HFFc6 (cell line): ENCODE measurements at regions not wholly inside any gene's neighbourhood (a gene's known extent, or its start where the extent isn't known, plus 50 kb on each side); places are given as distances from the start of the nearest gene placed in this dataset.
A peak's percentile ranks its signal among the peaks of the same experiment; 100 is the strongest.

Source experiments
- DNase-seq: peaks from one replicate; pipeline ENCODE4 v3.0.0-alpha.2; 2018
- H3K27ac Mint-ChIP-seq: 2 replicates; pipeline ENCODE4 v1.8.0; 2020; ENCODE audit warnings: mild to moderate bottlenecking, mixed read lengths
- H3K27me3 Mint-ChIP-seq: 2 replicates; pipeline ENCODE4 v1.8.0; 2021; ENCODE audit warnings: mild to moderate bottlenecking, moderate library complexity, mixed read lengths; ENCODE audit not compliant: insufficient read depth
- H3K36me3 Mint-ChIP-seq: 2 replicates; pipeline ENCODE4 v1.8.0; 2021; ENCODE audit warnings: low read depth, mixed read lengths
- H3K4me1 Mint-ChIP-seq: 2 replicates; pipeline ENCODE4 v1.8.0; 2020; ENCODE audit warnings: low read depth, mixed read lengths
- H3K4me3 Mint-ChIP-seq: 2 replicates; pipeline ENCODE4 v1.8.0; 2020; ENCODE audit warnings: mild to moderate bottlenecking, moderate library complexity, mixed read lengths
- H3K9me3 Mint-ChIP-seq: 2 replicates; pipeline ENCODE4 v1.8.0; 2020; ENCODE audit warnings: mild to moderate bottlenecking, mixed read lengths
- TF ChIP-seq, protein P1 (sequence below): fragments of 200-600 bp; sonication (generic); IDR thresholded peaks from 2 replicates; pipeline ENCODE4 v1.5.0; 2021; ENCODE audit warnings: antibody characterized with exemption, mild to moderate bottlenecking

DNA sequence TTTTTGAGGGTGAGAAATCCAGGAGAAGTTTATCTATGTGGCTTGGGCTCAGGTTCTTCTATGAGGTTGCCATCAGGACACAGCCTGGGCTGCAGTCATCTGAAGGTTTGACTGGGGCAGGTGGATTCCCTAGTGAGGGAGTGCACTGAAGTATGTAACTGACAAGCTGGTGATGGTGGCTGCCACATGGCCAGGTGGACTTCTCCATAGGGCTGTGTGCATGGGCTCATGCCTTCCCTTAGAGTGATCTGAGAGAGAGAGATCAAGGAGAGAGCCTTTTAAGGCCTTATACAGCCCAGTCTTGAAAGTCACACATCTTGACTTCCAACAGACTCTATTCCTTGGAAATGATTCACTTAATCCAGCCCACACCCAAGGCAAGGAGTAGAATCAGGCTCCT lies 266.6 kb upstream of the PITRM1 start:
- no peak for DNase-seq
- Mint-ChIP-seq H3K27ac (no peak overlapping the region), H3K36me3 (no peaks in the 10 kb centered on the region), H3K9me3 (no peaks in the 10 kb centered on the region), H3K4me1 (peaks cover 28% of the 10 kb centered on the region), H3K4me3 (no peak overlapping the region), H3K27me3 (no peaks in the 10 kb centered on the region; the same call in 1 of the 2 replicates)
- TF ChIP-seq, protein P1, sequence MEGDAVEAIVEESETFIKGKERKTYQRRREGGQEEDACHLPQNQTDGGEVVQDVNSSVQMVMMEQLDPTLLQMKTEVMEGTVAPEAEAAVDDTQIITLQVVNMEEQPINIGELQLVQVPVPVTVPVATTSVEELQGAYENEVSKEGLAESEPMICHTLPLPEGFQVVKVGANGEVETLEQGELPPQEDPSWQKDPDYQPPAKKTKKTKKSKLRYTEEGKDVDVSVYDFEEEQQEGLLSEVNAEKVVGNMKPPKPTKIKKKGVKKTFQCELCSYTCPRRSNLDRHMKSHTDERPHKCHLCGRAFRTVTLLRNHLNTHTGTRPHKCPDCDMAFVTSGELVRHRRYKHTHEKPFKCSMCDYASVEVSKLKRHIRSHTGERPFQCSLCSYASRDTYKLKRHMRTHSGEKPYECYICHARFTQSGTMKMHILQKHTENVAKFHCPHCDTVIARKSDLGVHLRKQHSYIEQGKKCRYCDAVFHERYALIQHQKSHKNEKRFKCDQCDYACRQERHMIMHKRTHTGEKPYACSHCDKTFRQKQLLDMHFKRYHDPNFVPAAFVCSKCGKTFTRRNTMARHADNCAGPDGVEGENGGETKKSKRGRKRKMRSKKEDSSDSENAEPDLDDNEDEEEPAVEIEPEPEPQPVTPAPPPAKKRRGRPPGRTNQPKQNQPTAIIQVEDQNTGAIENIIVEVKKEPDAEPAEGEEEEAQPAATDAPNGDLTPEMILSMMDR = no peak

DNA sequence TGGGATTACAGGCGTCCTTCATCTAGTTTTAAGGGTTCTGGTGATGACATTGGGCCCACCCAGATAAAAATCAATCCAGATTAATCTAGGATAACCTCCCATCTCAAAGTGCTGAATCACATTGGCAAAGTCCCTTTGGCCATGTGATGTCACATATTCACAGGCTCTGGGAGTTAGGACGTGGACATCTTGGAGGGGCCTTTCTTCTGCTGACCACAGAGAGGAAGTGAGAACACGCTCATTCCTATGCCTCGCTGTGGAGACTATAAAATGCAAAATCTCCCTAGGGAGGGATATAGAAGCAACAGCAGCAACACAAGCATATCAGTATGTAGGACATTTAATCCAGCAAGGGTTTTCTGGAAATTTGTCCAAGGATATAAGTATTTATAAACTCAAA lies 266.0 kb upstream of the PITRM1 start:
- H3K4me1 Mint-ChIP-seq = peaks cover 28% of the 10 kb centered on the region
- H3K27me3 Mint-ChIP-seq = no peaks in the 10 kb centered on the region; the same call in 1 of the 2 replicates
- no peak for DNase-seq
- no peak overlapping the region for H3K27ac Mint-ChIP-seq
- no peaks in the 10 kb centered on the region for H3K36me3 Mint-ChIP-seq
- no peak overlapping the region for H3K4me3 Mint-ChIP-seq
- TF ChIP-seq, protein P1 = no peak
- H3K9me3 Mint-ChIP-seq = no peaks in the 10 kb centered on the region

DNA sequence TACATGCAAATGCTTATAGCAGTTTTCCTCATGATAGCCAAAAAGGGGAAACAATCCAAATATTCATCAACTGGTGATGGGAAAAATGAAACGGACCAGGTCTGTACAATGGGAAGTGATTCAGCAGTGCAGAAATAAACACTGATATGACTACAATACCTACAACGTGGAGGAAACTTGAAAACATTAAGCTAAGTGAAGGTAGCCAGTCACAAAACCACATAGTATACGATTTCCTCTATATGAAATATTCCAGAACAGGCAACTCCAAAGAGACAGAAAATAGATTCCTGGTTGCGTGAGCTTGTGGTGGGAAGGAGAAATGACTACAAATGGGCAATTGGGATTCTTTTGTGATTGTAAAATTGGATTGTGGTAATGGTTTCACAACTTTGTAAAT lies 263.1 kb upstream of the PITRM1 start:
- Mint-ChIP-seq H3K4me1 (peaks cover 28% of the 10 kb centered on the region; the same call in 1 of the 2 replicates), H3K36me3 (no peaks in the 10 kb centered on the region), H3K4me3 (peak overlapping the region; percentile 2; the same call in 1 of the 2 replicates), H3K27ac (peak overlapping the region; percentile 4; the same call in 1 of the 2 replicates), H3K9me3 (0 out of 2 replicates have a peak, but pooled peaks cover 5% of the 10 kb centered on the region), H3K27me3 (no peaks in the 10 kb centered on the region; the same call in 1 of the 2 replicates)
- no peak for DNase-seq
- TF ChIP-seq, protein P1 = no peak

DNA sequence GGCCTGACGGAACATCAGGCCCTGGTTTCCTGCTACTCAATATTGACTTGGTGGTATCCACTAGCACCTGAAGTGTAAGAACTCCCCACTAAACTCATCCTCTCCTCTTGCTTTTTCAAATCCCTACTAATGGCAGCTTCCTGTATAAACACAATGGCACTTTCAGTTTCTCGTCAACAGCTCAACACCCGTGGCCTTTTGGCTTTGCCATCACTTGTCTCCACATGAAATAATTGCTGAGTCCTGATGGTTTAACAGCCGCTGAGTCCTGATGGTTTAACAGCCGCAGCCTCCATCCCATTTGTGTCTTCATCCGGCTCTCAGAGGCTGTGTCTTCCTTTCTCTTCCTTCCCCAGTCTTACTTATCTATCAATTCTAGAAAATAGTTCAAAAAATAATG lies 261.4 kb upstream of the PITRM1 start:
- DNase-seq = no peak
- Mint-ChIP-seq H3K4me3 (no peak overlapping the region), H3K36me3 (no peaks in the 10 kb centered on the region), H3K4me1 (peaks cover 28% of the 10 kb centered on the region; the same call in 1 of the 2 replicates), H3K9me3 (0 out of 2 replicates have a peak, but pooled peaks cover 5% of the 10 kb centered on the region), H3K27me3 (no peaks in the 10 kb centered on the region; the same call in 1 of the 2 replicates), H3K27ac (no peak overlapping the region)
- TF ChIP-seq, protein P1 = no peak

DNA sequence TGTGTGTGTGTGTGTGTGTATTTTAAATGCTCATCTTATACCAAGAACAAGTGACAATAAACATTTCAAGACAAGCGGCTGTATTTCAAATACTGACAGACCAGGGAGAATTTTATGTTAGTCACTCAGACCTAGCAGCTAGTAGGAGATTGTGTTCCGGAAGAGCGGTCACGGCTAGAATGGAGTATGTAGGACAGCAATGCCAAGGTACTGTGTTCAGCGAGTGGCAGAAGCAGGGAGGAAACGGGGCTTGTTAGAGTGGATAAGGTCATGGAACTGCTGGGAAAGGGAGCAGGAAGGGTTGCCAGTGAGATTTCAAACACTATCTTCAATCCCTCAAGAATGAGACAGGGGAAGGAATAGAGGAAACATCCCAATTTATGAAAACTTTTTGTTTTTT lies 260.5 kb upstream of the PITRM1 start:
- H3K36me3 Mint-ChIP-seq = no peaks in the 10 kb centered on the region
- DNase-seq = no peak
- TF ChIP-seq, protein P1 = no peak
- H3K27me3 Mint-ChIP-seq = no peaks in the 10 kb centered on the region; the same call in 1 of the 2 replicates
- H3K4me1 Mint-ChIP-seq = peaks cover 28% of the 10 kb centered on the region; the same call in 1 of the 2 replicates
- H3K9me3 Mint-ChIP-seq = 0 out of 2 replicates have a peak, but pooled peaks cover 5% of the 10 kb centered on the region
- no peak overlapping the region for H3K27ac Mint-ChIP-seq
- H3K4me3 Mint-ChIP-seq = no peak overlapping the region
